ENCODE measurements at regions not wholly inside any gene's neighbourhood (a gene's known extent, or its start where the extent isn't known, plus 50 kb on each side); places are given as distances from the start of the nearest gene placed in this dataset.

DNA sequence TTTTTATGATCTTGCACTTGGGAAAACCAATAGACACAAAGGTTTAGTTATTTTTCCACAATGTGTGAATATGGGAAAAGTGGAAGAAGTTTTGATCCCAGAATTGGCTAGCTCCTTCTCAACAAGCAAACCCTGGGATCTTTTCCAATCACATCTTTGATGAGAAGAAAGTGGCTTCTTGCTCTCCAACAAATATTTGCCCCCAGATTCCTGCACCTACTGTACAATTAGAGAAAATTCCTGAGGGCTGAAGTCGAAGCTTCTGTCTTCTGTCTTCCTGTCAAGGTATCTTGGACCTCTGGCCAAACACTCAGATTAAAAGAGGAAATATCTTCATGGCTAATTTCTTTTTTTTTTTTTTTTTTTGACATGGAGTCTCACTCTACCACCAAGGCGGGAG is 113.1 kb upstream of the SLC45A1 start:
- no peak for DNase-seq (ENCODE audit: low read depth in 4 of 4, low spot score in 3 of 4)

DNA sequence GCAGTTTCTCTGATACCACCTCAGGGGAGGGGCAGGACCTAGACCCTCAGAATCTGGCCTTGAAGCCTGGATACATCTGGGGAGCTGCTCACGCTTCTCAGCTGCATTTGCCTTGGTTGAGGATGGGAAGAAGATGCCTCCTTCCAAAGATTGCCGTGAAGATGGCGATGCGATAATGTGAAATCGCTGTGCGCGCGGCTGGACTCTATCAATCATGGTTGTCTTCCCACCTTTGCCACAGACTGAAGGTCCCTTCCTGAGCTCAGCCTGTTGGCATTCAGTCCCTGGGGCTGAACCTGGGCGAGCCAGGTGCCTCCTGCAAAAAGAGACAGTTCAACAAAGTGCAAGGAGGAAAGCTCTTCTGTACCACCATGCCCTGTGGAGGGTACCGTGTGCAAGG is 114.4 kb upstream of the SLC45A1 start:
- DNase-seq (ENCODE audit: low read depth in 4 of 4, low spot score in 3 of 4): no peak

GRCh38 chr1:8203056-8203455 is 114.9 kb upstream of the SLC45A1 start:
- DNase-seq (ENCODE audit: low read depth in 4 of 4, low spot score in 3 of 4): no peak

DNA sequence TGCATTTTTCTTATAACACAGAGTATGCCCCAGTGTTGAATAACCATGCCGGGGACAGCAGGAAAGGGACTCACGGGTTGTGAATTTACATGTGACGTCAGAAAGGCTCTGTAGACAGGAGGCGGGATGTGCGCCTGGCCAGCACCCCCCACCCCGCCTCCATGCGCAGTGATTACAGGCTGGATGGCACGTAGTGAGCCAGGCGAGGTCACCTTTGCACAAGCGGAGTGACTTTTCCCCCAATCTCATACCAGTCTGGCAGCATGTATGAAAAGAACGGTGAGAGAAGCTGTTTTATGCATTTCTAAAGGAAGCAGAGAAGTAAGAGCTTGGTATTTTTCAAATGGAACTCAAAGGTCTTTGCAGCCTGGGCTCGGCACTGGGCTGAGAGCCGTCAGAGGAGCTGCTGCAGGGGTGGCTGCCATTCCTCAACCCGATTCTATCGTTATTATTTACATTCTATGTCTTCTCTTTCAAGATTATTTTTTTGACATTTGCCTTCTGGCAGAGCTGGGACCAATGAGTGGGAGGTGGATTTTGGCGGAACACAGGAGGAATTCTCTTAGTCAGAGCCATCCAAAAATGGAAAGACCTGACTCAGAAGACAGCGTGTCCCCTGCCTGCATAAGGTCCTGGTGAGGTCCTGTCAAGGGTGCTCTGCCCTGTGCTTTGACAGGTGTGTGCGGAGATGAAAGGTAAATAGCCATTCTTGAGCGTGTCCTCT is 115.6 kb upstream of the SLC45A1 start:
- peak in 2 of 4 donors; percentile 35 to 42 for DNase-seq (ENCODE audit: low read depth in 4 of 4, low spot score in 3 of 4)

GRCh38 chr1:8201331-8201861 is 116.5 kb upstream of the SLC45A1 start:
- no peak for DNase-seq (ENCODE audit: low read depth in 4 of 4, low spot score in 3 of 4)

DNA sequence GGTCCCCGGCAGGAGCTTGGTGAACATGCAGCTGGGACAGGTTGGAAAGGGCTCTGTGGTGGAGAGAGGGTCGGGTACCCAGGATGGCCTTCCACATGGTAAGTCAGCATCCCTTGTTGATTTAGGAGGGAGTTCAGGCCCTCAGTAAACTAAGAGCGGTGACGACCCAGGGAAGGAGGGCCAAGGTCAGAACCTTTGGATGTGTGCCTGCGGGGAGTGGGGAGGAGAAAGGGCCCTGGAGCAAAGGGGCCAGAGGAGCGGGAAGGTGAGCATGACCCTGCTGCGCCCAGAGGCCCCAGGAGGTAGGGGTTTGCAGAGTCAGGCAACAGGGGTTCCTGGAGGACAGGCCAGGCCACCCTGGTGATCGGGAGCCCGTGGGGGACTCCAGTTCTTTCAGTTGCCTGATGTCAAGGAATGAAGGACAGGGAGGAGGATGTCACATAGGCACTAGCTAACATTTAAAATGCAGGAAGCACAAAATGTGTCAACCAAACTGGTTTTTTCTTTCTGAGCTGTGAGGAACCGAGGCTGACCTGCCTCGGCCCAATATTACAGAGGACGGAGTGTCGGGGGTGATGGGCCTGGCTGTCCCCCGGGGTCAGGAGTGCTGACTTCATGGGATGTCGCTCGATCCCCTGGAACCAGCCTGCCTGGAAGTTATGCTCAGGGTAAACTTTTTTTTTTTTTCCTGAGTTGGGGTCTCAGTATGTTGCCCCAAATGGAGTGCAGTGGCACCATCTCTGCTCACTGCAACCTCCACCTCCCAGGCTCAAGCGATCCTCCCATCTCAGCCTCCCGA is 117.4 kb upstream of the SLC45A1 start:
- DNase-seq (ENCODE audit: low read depth in 4 of 4, low spot score in 3 of 4): no peak

GRCh38 chr1:8198522-8198921 is 119.4 kb upstream of the SLC45A1 start:
- no peak for DNase-seq (ENCODE audit: low read depth in 4 of 4, low spot score in 3 of 4)

- DNase-seq (ENCODE audit: low read depth in 4 of 4, low spot score in 3 of 4): no peak
Measured at GRCh38 chr1:8197493-8198282, 120.2 kb upstream of the SLC45A1 start.

DNA sequence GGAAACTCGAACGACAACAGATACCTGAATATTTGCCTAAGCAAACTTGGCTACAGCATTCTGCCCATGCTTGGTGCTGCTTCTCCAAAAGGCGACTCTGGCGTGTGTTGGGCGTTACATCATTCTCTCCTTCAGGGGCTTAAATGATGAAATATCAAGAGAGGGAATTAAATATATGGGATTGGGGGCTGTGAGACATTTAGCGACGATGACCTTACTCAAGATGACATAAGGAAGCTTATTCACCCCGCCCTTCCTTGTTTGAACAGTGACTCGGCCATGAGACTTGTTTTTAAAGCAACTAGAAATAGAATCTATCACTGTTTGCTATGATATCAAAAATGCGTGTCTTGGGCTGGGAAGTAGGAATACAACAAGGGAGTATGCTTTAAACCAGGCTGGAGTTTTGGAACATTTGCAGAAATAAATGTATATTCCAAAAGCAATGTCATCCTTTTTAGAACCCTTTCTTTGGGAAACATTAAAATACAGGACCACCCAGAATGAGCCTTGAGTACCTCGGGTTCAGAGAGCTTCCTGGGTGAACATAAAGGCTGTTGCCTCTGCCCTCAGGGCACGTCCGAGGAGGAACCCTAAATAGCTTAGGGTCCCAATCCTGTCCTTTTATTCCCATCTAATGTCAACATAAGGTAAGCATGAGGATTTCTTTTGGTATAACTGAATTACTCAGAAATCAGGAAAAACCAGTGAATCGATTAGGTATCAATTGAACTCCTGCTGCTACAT is 123.3 kb upstream of the SLC45A1 start:
- DNase-seq (ENCODE audit: low read depth in 4 of 4, low spot score in 3 of 4): no peak

GRCh38 chr1:8193840-8194406 is 124.0 kb upstream of the SLC45A1 start:
- no peak for DNase-seq (ENCODE audit: low read depth in 4 of 4, low spot score in 3 of 4)

GRCh38 chr1:8191474-8191873 is 126.4 kb upstream of the SLC45A1 start:
- no peak for DNase-seq (ENCODE audit: low read depth in 4 of 4, low spot score in 3 of 4)

GRCh38 chr1:8189931-8190483 is 127.9 kb upstream of the SLC45A1 start:
- no peak for DNase-seq (ENCODE audit: low read depth in 4 of 4, low spot score in 3 of 4)

DNA sequence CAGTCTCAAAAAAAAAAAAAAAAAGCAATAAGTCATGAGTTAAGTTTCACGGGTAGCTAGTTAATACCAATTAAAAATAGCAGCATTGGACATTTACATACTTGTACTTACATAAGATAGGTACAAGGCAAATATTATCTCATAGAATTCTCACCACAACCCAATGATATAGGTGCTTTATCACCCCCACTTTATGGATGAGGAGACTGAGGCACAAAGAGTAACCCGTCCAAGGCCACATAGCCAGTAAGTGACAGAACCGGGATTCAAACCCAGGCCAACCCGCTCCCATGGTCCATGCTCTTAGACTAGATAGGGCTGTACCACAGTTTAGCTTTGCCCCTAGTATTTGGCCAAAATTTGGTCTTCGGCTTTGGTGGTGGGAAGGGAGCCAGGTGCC is 132.5 kb upstream of the SLC45A1 start:
- no peak for DNase-seq (ENCODE audit: low read depth in 4 of 4, low spot score in 3 of 4)

DNA sequence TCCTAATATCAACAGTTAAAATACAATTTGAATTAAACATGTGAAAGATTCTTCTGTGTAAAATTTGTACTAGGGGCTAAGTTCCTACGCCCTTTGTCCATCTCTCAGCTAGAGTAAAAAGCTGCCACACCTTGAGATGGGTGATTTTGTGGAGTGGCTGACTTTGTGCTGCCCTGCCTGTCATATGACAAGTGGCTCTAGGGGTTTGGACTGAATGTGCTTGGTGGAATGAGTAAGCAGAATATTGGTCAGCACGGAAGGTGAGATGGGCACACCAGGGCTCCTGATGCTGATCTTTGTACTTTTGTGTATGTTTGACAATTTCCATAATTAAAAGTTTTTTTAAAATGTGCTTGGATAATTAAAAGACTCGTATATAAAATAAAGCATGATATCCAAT is 133.6 kb upstream of the SLC45A1 start:
- no peak for DNase-seq (ENCODE audit: low read depth in 4 of 4, low spot score in 3 of 4)

DNA sequence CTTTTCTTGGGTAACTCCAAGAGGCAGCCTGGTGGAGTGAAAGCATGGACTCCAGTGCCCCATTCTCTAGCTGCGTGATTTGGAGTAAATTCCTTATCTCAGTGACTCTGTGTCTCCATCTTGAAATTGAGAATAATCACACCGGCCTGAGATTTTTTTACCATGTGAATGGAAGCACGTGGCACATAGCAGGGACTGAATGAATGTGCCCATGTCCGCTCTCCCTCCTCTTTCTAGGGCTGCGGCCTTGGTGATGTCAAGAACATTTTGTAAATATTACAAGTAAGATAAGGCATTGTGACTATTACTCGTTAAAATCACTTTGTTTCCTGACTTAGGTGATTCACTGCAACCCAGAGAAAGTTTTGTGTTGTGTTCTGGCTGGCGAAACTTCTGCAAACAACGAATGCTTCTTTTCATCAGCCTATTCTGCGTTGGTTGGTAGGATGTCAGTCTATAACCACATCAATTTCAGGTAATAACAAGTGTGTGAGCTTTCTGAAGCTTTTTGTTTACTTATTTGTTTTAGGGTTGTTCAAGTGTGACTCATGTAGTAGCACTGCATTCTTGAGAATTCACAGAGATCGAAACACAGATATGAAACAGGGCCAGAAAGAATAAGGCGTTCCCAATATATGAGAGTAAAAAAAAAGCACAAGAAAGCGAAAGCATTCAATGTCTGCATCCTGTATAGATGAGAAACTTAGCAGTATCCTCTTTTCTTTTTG is 135.7 kb upstream of the SLC45A1 start:
- no peak for DNase-seq (ENCODE audit: low read depth in 4 of 4, low spot score in 3 of 4)

- DNase-seq (ENCODE audit: low read depth in 4 of 4, low spot score in 3 of 4): no peak
Measured at GRCh38 chr1:8179132-8179793, 138.7 kb upstream of the SLC45A1 start.

GRCh38 chr1:8176279-8176678 is 141.6 kb upstream of the SLC45A1 start:
- no peak for DNase-seq (ENCODE audit: low read depth in 4 of 4, low spot score in 3 of 4)

DNA sequence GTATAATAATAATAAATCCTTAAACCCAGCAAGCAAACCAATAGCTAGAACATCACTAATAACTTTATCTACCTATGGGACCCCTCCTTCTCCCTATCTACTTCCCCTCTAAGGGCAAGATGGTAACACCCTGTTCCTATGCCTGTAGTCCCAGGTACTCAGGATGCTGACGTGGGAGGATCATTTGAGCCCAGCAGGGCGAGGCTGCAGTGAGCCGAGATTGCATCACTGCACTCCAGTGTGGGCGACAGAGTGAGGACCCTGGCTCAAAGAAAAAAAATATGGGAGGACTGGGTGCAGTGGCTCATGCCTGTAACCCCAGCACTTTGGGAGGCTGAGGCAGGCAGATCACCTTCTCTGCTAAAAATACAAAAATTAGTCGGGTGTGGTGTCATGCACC is 143.1 kb upstream of the SLC45A1 start:
- DNase-seq (ENCODE audit: low read depth in 4 of 4, low spot score in 3 of 4): no peak
